GM12872 (cell line): ENCODE measurements at regions not wholly inside any gene's neighbourhood (a gene's known extent, or its start where the extent isn't known, plus 50 kb on each side); places are given as distances from the start of the nearest gene placed in this dataset.

Source experiments
- CTCF ChIP-seq: IDR thresholded peaks from 3 replicates; pipeline ENCODE4 v1.5.1; 2011; ENCODE audit warnings: low read depth, mild to moderate bottlenecking, low read length, moderate library complexity; ENCODE audit not compliant: insufficient read depth

GRCh38 chr11:122276221-122276620, 160.2 kb upstream of the BLID start:
- no peak for TF ChIP-seq CTCF

- no peak for TF ChIP-seq CTCF
These were observed 159.5 kb upstream of the BLID start for GRCh38 chr11:122275508-122275907.

GRCh38 chr11:122273476-122274191, 157.6 kb upstream of the BLID start:
- no peak for TF ChIP-seq CTCF

GRCh38 chr11:122271745-122272144, 155.7 kb upstream of the BLID start:
- TF ChIP-seq CTCF: no peak

DNA sequence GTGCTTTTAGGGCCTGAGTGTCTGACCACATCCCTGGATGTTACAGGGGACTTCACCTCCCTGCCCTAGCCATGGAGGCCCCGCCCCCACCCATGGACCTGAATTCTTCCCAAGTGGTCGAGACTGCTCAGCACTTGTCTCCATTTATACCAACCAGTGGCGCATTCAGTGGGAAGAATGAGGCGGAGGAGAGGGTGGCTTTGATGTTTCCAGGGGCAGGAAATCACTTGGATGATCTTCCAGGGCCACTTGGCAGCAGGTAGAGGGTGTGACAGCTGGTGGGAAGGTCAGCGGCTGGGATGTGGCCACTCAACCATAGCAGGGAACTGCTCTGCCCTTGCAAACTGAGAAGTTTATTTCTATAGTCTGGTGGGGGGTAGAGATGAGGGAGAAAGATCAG, 155.1 kb upstream of the BLID start:
- TF ChIP-seq CTCF: no peak

DNA sequence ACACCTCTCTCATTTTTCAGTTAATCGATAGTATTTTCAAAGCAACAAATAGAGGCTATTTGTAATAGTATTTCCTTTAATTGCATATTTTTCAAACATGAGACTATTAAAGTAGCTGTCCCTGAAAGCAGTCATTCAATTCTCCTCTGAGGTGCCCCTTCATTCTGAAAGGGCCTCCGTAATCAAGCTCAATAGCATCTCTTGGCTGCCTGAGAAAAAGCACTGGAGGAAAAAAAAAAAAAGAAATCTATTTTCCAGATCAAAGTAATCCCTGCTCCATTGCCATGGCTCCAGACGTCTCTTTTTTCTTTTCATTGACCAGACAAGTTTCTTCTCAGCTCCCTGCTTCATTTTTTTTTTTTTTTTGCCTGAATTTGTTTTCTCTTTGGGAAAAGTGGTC, 154.5 kb upstream of the BLID start:
- TF ChIP-seq CTCF: no peak

DNA sequence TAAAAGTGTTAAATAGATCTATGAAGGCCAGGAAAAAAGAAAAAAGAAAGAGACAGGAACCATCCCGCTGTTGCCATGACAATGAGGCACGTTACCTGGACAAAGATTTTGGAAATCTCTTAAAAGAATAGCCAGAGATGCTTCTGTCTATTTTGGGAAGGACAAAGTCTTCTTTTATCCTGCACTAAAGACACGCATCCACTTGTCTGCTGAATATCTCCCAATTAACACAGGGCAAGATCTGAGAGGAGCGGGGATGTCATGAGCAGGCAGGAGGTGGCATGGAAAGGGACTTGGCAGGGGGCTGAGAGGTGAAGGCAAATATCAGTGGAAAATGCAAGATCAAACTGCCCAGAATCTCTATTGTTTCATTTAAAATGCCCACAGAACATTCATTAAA, 153.8 kb upstream of the BLID start:
- no peak for TF ChIP-seq CTCF
